Naive thymus-derived CD4-positive, alpha-beta T cell (primary cell): ENCODE measurements at regions not wholly inside any gene's neighbourhood (a gene's known extent, or its start where the extent isn't known, plus 50 kb on each side); places are given as distances from the start of the nearest gene placed in this dataset.
"Not testable (repeated sequence)": the region's sequence is repeated elsewhere in the genome, so short reads cannot be mapped to it uniquely, and the experiment has no call there.

Source experiments
- ATAC-seq: fragments of 150-1000 bp; cut with Tn5 transposase; 2 replicates; pipeline ENCODE4 v1.10.0; 2021; ENCODE audit warnings: mild to moderate bottlenecking, moderate library complexity
- CTCF ChIA-PET: fragments of 350-600 bp; sonication (Branson Sonifier 250); formaldehyde crosslinking; loops from one replicate; lab custom pipeline; 2021; ENCODE audit warnings: antibody characterized with exemption; lab: Charles Lee
- POLR2A ChIA-PET: fragments of 350-600 bp; sonication (Branson Sonifier 250); formaldehyde crosslinking; loops from one replicate; lab custom pipeline; 2021; ENCODE audit warnings: antibody characterized with exemption, inconsistent platforms; lab: Charles Lee
- DNase-seq, 9 donors: peaks; one replicate each; pipeline versions ENCODE4 v3.0.0 to v3.0.0-alpha.2; 2020 to 2022; ENCODE audit warnings: mixed read lengths in 1 of 9
- H3K27ac ChIP-seq: one replicate; pipeline ENCODE4 v1.7.0; 2013; ENCODE audit warnings: mild to moderate bottlenecking, low read depth, low read length, moderate library complexity
- H3K27me3 ChIP-seq, 2 donors: one replicate each; pipeline ENCODE4 v1.7.0; 2013; ENCODE audit warnings: low read length in 2 of 2, mild to moderate bottlenecking in 2 of 2, moderate library complexity in 2 of 2; ENCODE audit not compliant: control insufficient read depth in 2 of 2, insufficient read depth in 2 of 2
- H3K36me3 ChIP-seq, 3 experiments: 1 replicate in 2 of 3; 2 replicates in 1 of 3; pipeline ENCODE4 v1.7.0; 2013; ENCODE audit warnings: low read length in 3 of 3, mild to moderate bottlenecking in 3 of 3, moderate library complexity in 1 of 3; ENCODE audit not compliant: insufficient read depth in 3 of 3, control insufficient read depth in 2 of 3
- H3K4me1 ChIP-seq, 2 donors: one replicate each; pipeline ENCODE4 v1.7.0; 2013; ENCODE audit warnings: low read length in 2 of 2, mild to moderate bottlenecking in 2 of 2, moderate library complexity in 1 of 2; ENCODE audit not compliant: control insufficient read depth in 2 of 2, insufficient read depth in 2 of 2
- H3K4me3 ChIP-seq: 2 replicates; pipeline ENCODE4 v1.7.0; 2013; ENCODE audit warnings: mild to moderate bottlenecking, low read length
- H3K9me3 ChIP-seq, 3 experiments: 1 replicate in 2 of 3; 2 replicates in 1 of 3; pipeline ENCODE4 v1.7.0; 2013; ENCODE audit warnings: low read length in 3 of 3; ENCODE audit not compliant: control insufficient read depth in 2 of 3
- H3K27ac Mint-ChIP-seq, 9 donors: one replicate each; pipeline ENCODE4 v1.8.0; 2020 to 2022; ENCODE audit warnings: mixed read lengths in 9 of 9, mild to moderate bottlenecking in 8 of 9, moderate library complexity in 5 of 9, inconsistent platforms in 2 of 9
- H3K27me3 Mint-ChIP-seq, 5 donors: one replicate each; pipeline ENCODE4 v1.8.0; 2021 to 2022; ENCODE audit warnings: mixed read lengths in 5 of 5, mild to moderate bottlenecking in 1 of 5
- H3K36me3 Mint-ChIP-seq, 5 donors: one replicate each; pipeline ENCODE4 v1.8.0; 2020 to 2022; ENCODE audit warnings: mixed read lengths in 5 of 5, mild to moderate bottlenecking in 3 of 5, inconsistent platforms in 1 of 5
- H3K4me1 Mint-ChIP-seq, 7 donors: one replicate each; pipeline ENCODE4 v1.8.0; 2020 to 2022; ENCODE audit warnings: mixed read lengths in 7 of 7, mild to moderate bottlenecking in 3 of 7, inconsistent platforms in 1 of 7
- H3K4me3 Mint-ChIP-seq, 10 donors: one replicate each; pipeline ENCODE4 v1.8.0; 2020 to 2022; ENCODE audit warnings: mild to moderate bottlenecking in 10 of 10, mixed read lengths in 10 of 10, moderate library complexity in 6 of 10, inconsistent platforms in 2 of 10
- H3K9me3 Mint-ChIP-seq, 11 donors: one replicate each; pipeline ENCODE4 v1.8.0; 2020 to 2022; ENCODE audit warnings: mixed read lengths in 11 of 11, mild to moderate bottlenecking in 4 of 11, inconsistent platforms in 1 of 11, moderate library complexity in 1 of 11
- intact Hi-C, 2 donors: fragments of 100-400 bp; cut with micrococcal nuclease; formaldehyde crosslinking; loops; one replicate each; pipeline ENCODE4 v1.15.1; 2023

- Histone ChIP-seq H3K9me3 (no peaks in the 10 kb centered on the region), H3K27ac (no peak overlapping the region), H3K27me3 (no peaks in the 10 kb centered on the region), H3K4me3 (no peak overlapping the region), H3K36me3 (no peaks in the 10 kb centered on the region), H3K4me1 (no peaks in the 10 kb centered on the region)
- DNase-seq (no peak), ATAC-seq (no peak)
- POLR2A ChIA-PET, result no interaction called here
- no peak overlapping the region for H3K27ac Mint-ChIP-seq
- CTCF ChIA-PET, result no interaction called here
- no peaks in the 10 kb centered on the region for H3K36me3 Mint-ChIP-seq
- no peaks in the 10 kb centered on the region for H3K4me1 Mint-ChIP-seq
- peaks cover 0 to 26% (median 10%) of the 10 kb centered on the region in 5 donors for H3K27me3 Mint-ChIP-seq
- peaks cover 3 to 18% (median 10%) of the 10 kb centered on the region in 11 donors for H3K9me3 Mint-ChIP-seq
- intact Hi-C loops, result no loop called here
- no peak overlapping the region for H3K4me3 Mint-ChIP-seq
These were observed 71.1 kb upstream of the FMNL2 start for GRCh38 chr2:152263911-152264310.

- not testable (repeated sequence) for H3K4me1 Mint-ChIP-seq
These were observed 61.2 kb upstream of the FMNL2 start for GRCh38 chr2:152273732-152274260.

GRCh38 chr2:152277896-152278295, 57.1 kb upstream of the FMNL2 start:
- intact Hi-C loops, H3K27me3 ChIP-seq, H3K27ac ChIP-seq, H3K27ac Mint-ChIP-seq, ATAC-seq, DNase-seq, H3K4me3 ChIP-seq, H3K4me1 ChIP-seq, H3K9me3 ChIP-seq, H3K4me1 Mint-ChIP-seq, H3K36me3 ChIP-seq, POLR2A ChIA-PET, H3K4me3 Mint-ChIP-seq, H3K36me3 Mint-ChIP-seq, CTCF ChIA-PET: not testable (repeated sequence)
- Mint-ChIP-seq H3K27me3 (peaks cover 0 to 15% (median 5%) of the 10 kb centered on the region in 5 donors), H3K9me3 (peaks cover 7 to 50% (median 23%) of the 10 kb centered on the region in 11 donors)

More at GRCh38 chr2:152273732-152274260, 61.2 kb upstream of the FMNL2 start:
- POLR2A ChIA-PET, intact Hi-C loops, DNase-seq, H3K4me3 ChIP-seq, H3K27ac ChIP-seq, H3K4me1 ChIP-seq, ATAC-seq, H3K36me3 ChIP-seq, H3K4me3 Mint-ChIP-seq, H3K27ac Mint-ChIP-seq, CTCF ChIA-PET, H3K27me3 ChIP-seq: not testable (repeated sequence)
- Mint-ChIP-seq H3K9me3 (peaks cover 6 to 60% (median 25%) of the 10 kb centered on the region in 11 donors), H3K27me3 (peaks cover 0 to 14% (median 0%) of the 10 kb centered on the region in 5 donors), H3K36me3 (peaks cover 0 to 16% (median 0%) of the 10 kb centered on the region in 5 donors)
- peaks cover 0 to 13% (median 11%) of the 10 kb centered on the region in 3 experiments for H3K9me3 ChIP-seq

GRCh38 chr2:152278526-152278925, 56.4 kb upstream of the FMNL2 start:
- no peak for ATAC-seq
- H3K27ac ChIP-seq, result no peak overlapping the region
- H3K27ac Mint-ChIP-seq, result no peak overlapping the region
- ChIA-PET CTCF (no interaction called here), POLR2A (no interaction called here)
- H3K36me3 ChIP-seq, result no peaks in the 10 kb centered on the region
- intact Hi-C loops, result no loop called here
- no peak for DNase-seq
- H3K27me3 ChIP-seq, result no peaks in the 10 kb centered on the region
- H3K27me3 Mint-ChIP-seq, result peaks cover 0 to 15% (median 5%) of the 10 kb centered on the region in 5 donors
- H3K9me3 Mint-ChIP-seq, result peaks cover 5 to 44% (median 21%) of the 10 kb centered on the region in 11 donors
- no peak overlapping the region for H3K4me3 Mint-ChIP-seq
- peaks cover 0 to 8% (median 0%) of the 10 kb centered on the region in 5 donors for H3K36me3 Mint-ChIP-seq
- peaks cover 0 to 5% (median 3%) of the 10 kb centered on the region in 3 experiments for H3K9me3 ChIP-seq
- no peak overlapping the region for H3K4me3 ChIP-seq
- no peaks in the 10 kb centered on the region for H3K4me1 ChIP-seq
- H3K4me1 Mint-ChIP-seq, result no peaks in the 10 kb centered on the region

- ATAC-seq, H3K36me3 ChIP-seq, H3K27ac Mint-ChIP-seq, CTCF ChIA-PET, H3K4me1 ChIP-seq, DNase-seq, H3K27ac ChIP-seq, H3K4me3 ChIP-seq, H3K4me1 Mint-ChIP-seq, POLR2A ChIA-PET, H3K9me3 ChIP-seq, H3K27me3 ChIP-seq, H3K4me3 Mint-ChIP-seq, intact Hi-C loops, H3K36me3 Mint-ChIP-seq: not testable (repeated sequence)
- Mint-ChIP-seq H3K9me3 (peaks cover 3 to 35% (median 16%) of the 10 kb centered on the region in 11 donors), H3K27me3 (peaks cover 0 to 15% (median 5%) of the 10 kb centered on the region in 5 donors)
These were observed 55.6 kb upstream of the FMNL2 start for GRCh38 chr2:152279367-152279766.

- Histone ChIP-seq H3K27ac (no peak overlapping the region), H3K27me3 (no peaks in the 10 kb centered on the region), H3K36me3 (no peaks in the 10 kb centered on the region), H3K4me3 (no peak overlapping the region), H3K9me3 (no peaks in the 10 kb centered on the region), H3K4me1 (no peaks in the 10 kb centered on the region)
- ChIA-PET POLR2A (no interaction called here), CTCF (no interaction called here)
- Mint-ChIP-seq H3K27me3 (peaks cover 0 to 15% (median 8%) of the 10 kb centered on the region in 5 donors), H3K4me3 (no peak overlapping the region), H3K36me3 (peaks cover 0 to 8% (median 0%) of the 10 kb centered on the region in 5 donors), H3K4me1 (no peaks in the 10 kb centered on the region), H3K27ac (no peak overlapping the region), H3K9me3 (peaks cover 0 to 23% (median 11%) of the 10 kb centered on the region in 11 donors)
- DNase-seq (no peak), ATAC-seq (no peak)
- intact Hi-C loops, result no loop called here
These were observed 54.2 kb upstream of the FMNL2 start for GRCh38 chr2:152280780-152281179.

- H3K27ac Mint-ChIP-seq, result no peak overlapping the region
- H3K4me3 Mint-ChIP-seq, result no peak overlapping the region
- ChIA-PET POLR2A (no interaction called here), CTCF (interaction anchor here (0.6 kb wide), 1 partner anchor 15 kb away, joined by 4 read pairs; no protein-coding TSS in a partner anchor)
- ATAC-seq, result no peak
- no peak overlapping the region for H3K4me3 ChIP-seq
- H3K27me3 Mint-ChIP-seq, result peaks cover 3 to 11% (median 6%) of the 10 kb centered on the region in 5 donors
- no peak for DNase-seq
- H3K27ac ChIP-seq, result no peak overlapping the region
- no peaks in the 10 kb centered on the region for H3K27me3 ChIP-seq
- peaks cover 0 to 5% (median 0%) of the 10 kb centered on the region in 5 donors for H3K36me3 Mint-ChIP-seq
- H3K9me3 Mint-ChIP-seq, result peaks cover 0 to 14% (median 5%) of the 10 kb centered on the region in 11 donors
- no peaks in the 10 kb centered on the region for H3K36me3 ChIP-seq
- H3K4me1 Mint-ChIP-seq, result no peaks in the 10 kb centered on the region
- intact Hi-C loops, result no loop called here
- no peaks in the 10 kb centered on the region for H3K4me1 ChIP-seq
- H3K9me3 ChIP-seq, result no peaks in the 10 kb centered on the region
These were observed 51.6 kb upstream of the FMNL2 start for GRCh38 chr2:152283392-152283791.
